K562 (cell line): ENCODE measurements at regions not wholly inside any gene's neighbourhood (a gene's known extent, or its start where the extent isn't known, plus 50 kb on each side); places are given as distances from the start of the nearest gene placed in this dataset.

Experiments used
- ATAC-seq: fragments of 200-7000 bp; cut with Tn5 transposase; 3 replicates; pipeline ENCODE4 v1.9.1; 2020; ENCODE audit warnings: moderate library complexity
- BruUV-seq: library from RNA; stranded (reverse); fragments of 400-500 nt; replicated peaks from 2 replicates; lab custom pipeline; 2021; lab: Mats Ljungman, UMichigan
- CTCF ChIA-PET: fragments of 300-600 bp; formaldehyde crosslinking; extraction: SDS; loops from one replicate; lab custom pipeline; 2021; ENCODE audit warnings: low intra/inter-chr PET ratio; lab: Yijun Ruan, JAX
- POLR2A ChIA-PET: fragments of 300-600, 350-650 bp; sonication (Branson Sonifier 250); formaldehyde crosslinking; extraction: SDS; loops from one replicate; lab custom pipeline; 2021; ENCODE audit warnings: antibody characterized with exemption, inconsistent platforms; lab: Yijun Ruan, JAX
- DNase-seq, 4 experiments: peaks; one replicate each; pipeline versions ENCODE4 v3.0.0 to v3.0.0-alpha.2; 2011 to 2018; ENCODE audit warnings: low spot score in 3 of 4, mixed read lengths in 3 of 4; ENCODE audit errors: extremely low read depth in 1 of 4
- FAIRE-seq: peaks from 2 replicates; lab custom pipeline; 2011; peaks lifted over from hg19 to GRCh38; lab: Jason Lieb, UNC
- H2AFZ ChIP-seq: 2 replicates; pipeline ENCODE4 v1.6.0; 2011; ENCODE audit warnings: low read depth, low read length, control low read depth, inconsistent platforms
- H3K27ac ChIP-seq: fragments of 200-600 bp; 3 replicates; pipeline ENCODE4 v1.8.0; 2011; ENCODE audit warnings: low read depth, mild to moderate bottlenecking, control low read depth, inconsistent platforms, low read length, moderate library complexity, mixed read lengths; ENCODE audit errors: extremely low read depth
- H3K27me3 ChIP-seq, 2 experiments: fragments of 300-600 bp in 1 of 2; 2 replicates in 1 of 2; 3 replicates in 1 of 2; pipeline versions ENCODE4 v1.6.0 to v1.8.0; 2011; ENCODE audit warnings: inconsistent platforms in 2 of 2, low read length in 2 of 2, mild to moderate bottlenecking in 1 of 2, mixed read lengths in 1 of 2, moderate library complexity in 1 of 2; ENCODE audit not compliant: control insufficient read depth in 2 of 2, insufficient read depth in 2 of 2
- H3K36me3 ChIP-seq: fragments of 300-600 bp; 3 replicates; pipeline ENCODE4 v1.8.0; 2011; ENCODE audit warnings: mild to moderate bottlenecking, low read length, inconsistent platforms; ENCODE audit not compliant: control insufficient read depth, insufficient read depth
- H3K4me1 ChIP-seq, 2 experiments: fragments of 200-600 bp in 1 of 2; replicated peaks in 1 of 2; 2 replicates in 1 of 2; 3 replicates in 1 of 2; pipeline versions ENCODE4 v1.5.1 to v1.8.0; 2011; ENCODE audit warnings: inconsistent platforms in 2 of 2, low read length in 2 of 2, mild to moderate bottlenecking in 1 of 2, mixed read lengths in 1 of 2, moderate library complexity in 1 of 2; ENCODE audit not compliant: control insufficient read depth in 2 of 2, insufficient read depth in 2 of 2
- H3K4me2 ChIP-seq: 2 replicates; pipeline ENCODE4 v1.6.1; 2011; ENCODE audit warnings: low read length, control low read depth, inconsistent platforms, mixed read lengths; ENCODE audit not compliant: insufficient read depth
- H3K4me3 ChIP-seq: fragments of 200-600 bp; sonication (generic), shearing (Covaris generic); 2 replicates; pipeline ENCODE4 v1.5.1; 2016; ENCODE audit warnings: control low read depth, inconsistent platforms
- H3K79me2 ChIP-seq: fragments of 200-600 bp; 3 replicates; pipeline ENCODE4 v1.8.0; 2011; ENCODE audit warnings: low read length, inconsistent platforms; ENCODE audit not compliant: control insufficient read depth, insufficient read depth
- H3K9ac ChIP-seq, 2 experiments: 2 replicates each; pipeline versions ENCODE4 v1.6.0 to v1.6.1; 2011; ENCODE audit warnings: low read depth in 2 of 2, low read length in 2 of 2, control low read depth in 1 of 2, inconsistent platforms in 1 of 2, mild to moderate bottlenecking in 1 of 2, mixed read lengths in 1 of 2; ENCODE audit not compliant: insufficient read depth in 1 of 2
- H3K9me1 ChIP-seq: one replicate; pipeline ENCODE4 v1.6.0; 2011; ENCODE audit warnings: inconsistent platforms, mild to moderate bottlenecking, low read length, moderate library complexity; ENCODE audit not compliant: control insufficient read depth, insufficient read depth
- H3K9me3 ChIP-seq: replicated peaks from 2 replicates; pipeline ENCODE4 v1.5.1; 2011; ENCODE audit warnings: low read depth, low read length, inconsistent platforms; ENCODE audit not compliant: control insufficient read depth, insufficient read depth
- H4K20me1 ChIP-seq: replicated peaks from 2 replicates; pipeline ENCODE4 v1.6.1; 2011; ENCODE audit warnings: low read length, inconsistent platforms, mixed read lengths; ENCODE audit not compliant: control insufficient read depth, insufficient read depth
- BRD4 ChIP-seq: fragments of 200-600 bp; sonication (generic); IDR thresholded peaks from 2 replicates; pipeline ENCODE4 v1.6.1; 2017; ENCODE audit warnings: inconsistent platforms
- CEBPG ChIP-seq, 3 experiments: fragments of 200-800 bp in 1 of 3; sonication (Bioruptor generic) in 1 of 3; sonication (generic) in 1 of 3; formaldehyde crosslinking in 1 of 3; IDR thresholded peaks in 2 of 3; conservative IDR thresholded peaks in 1 of 3; 2 replicates each; pipeline versions ENCODE4 v1.6.1 to v1.8.0; 2016 to 2022; ENCODE audit warnings: missing compliant biosample characterization in 2 of 3, missing genetic modification characterization in 2 of 3, mild to moderate bottlenecking in 1 of 3, missing genetic modification reagents in 1 of 3
- CSDE1 ChIP-seq, 2 experiments: fragments of 450-650 bp; IDR thresholded peaks; 2 replicates each; pipeline ENCODE4 v1.6.1; 2016; ENCODE audit warnings: mild to moderate bottlenecking in 1 of 2
- EP300 ChIP-seq: IDR thresholded peaks from 2 replicates; pipeline ENCODE4 v1.6.1; 2012; ENCODE audit warnings: low read length, improper control_type of control experiment
- GTF3C2 ChIP-seq: IDR thresholded peaks from 3 replicates; pipeline ENCODE4 v1.6.1; 2011; ENCODE audit warnings: borderline replicate concordance, mild to moderate bottlenecking, moderate library complexity; ENCODE audit not compliant: insufficient read length; ENCODE audit errors: extremely low read depth
- MCM5 ChIP-seq: fragments of 450-650 bp; IDR thresholded peaks from 2 replicates; pipeline ENCODE4 v1.6.1; 2016; ENCODE audit warnings: low read depth
- MCM7 ChIP-seq, 2 experiments: fragments of 450-650 bp; IDR thresholded peaks; 2 replicates each; pipeline ENCODE4 v1.6.1; 2016 to 2018
- RBM17 ChIP-seq: fragments of 200-400 bp; formaldehyde crosslinking; IDR thresholded peaks from 2 replicates; pipeline ENCODE4 v1.6.1; 2017; ENCODE audit warnings: low read depth, mild to moderate bottlenecking, low read length, borderline replicate concordance
- RERE ChIP-seq: sonication (generic); formaldehyde crosslinking; IDR thresholded peaks from 2 replicates; pipeline ENCODE4 v1.8.0; 2023; ENCODE audit warnings: missing genetic modification reagents, mild to moderate bottlenecking, borderline replicate concordance
- RHOXF2B ChIP-seq: fragments of 250-450 bp; sonication (Bioruptor Pico); conservative IDR thresholded peaks from 2 replicates; pipeline ENCODE4 v1.5.1; 2021
- SAFB ChIP-seq: fragments of 200-400 bp; formaldehyde crosslinking; IDR thresholded peaks from 2 replicates; pipeline ENCODE4 v1.6.1; 2017; ENCODE audit warnings: low read depth, low read length, borderline replicate concordance
- STAT6 ChIP-seq: sonication (generic); formaldehyde crosslinking; IDR thresholded peaks from 2 replicates; pipeline ENCODE4 v1.8.1; 2023; ENCODE audit warnings: mild to moderate bottlenecking, missing genetic modification reagents
- ZKSCAN1 ChIP-seq: fragments of 150-350 bp; IDR thresholded peaks from 2 replicates; pipeline ENCODE4 v1.6.1; 2016; ENCODE audit warnings: low read depth, low read length
- WGBS: fragments of 100-300 bp; shearing (Covaris generic); methylation state at CpG from one replicate; pipeline ENCODE4 v1.1.6; 2016; ENCODE audit warnings: low coverage, mixed read lengths; ENCODE audit not compliant: insufficient coverage; ENCODE audit errors: missing lambda C conversion rate; 5-methylcytosine and 5-hydroxymethylcytosine counted together
- in situ Hi-C: fragments of 300-500 bp; cut with MboI; formaldehyde crosslinking; loops from 4 replicates; pipeline ENCODE4 v1.15.0; 2018; ENCODE audit warnings: inconsistent platforms, mixed read lengths
- intact Hi-C: fragments of 100-400 bp; cut with micrococcal nuclease; formaldehyde crosslinking; loops from 2 replicates; pipeline ENCODE4 v1.14.2; 2022

GRCh38 chr2:51612387-51612786, 580.5 kb upstream of the NRXN1 start:
- H3K4me2 ChIP-seq: no peak overlapping the region
- H2AFZ ChIP-seq: no peak overlapping the region
- FAIRE-seq: no peak
- H3K9me1 ChIP-seq: no peaks in the 10 kb centered on the region
- no peaks in the 10 kb centered on the region for H3K36me3 ChIP-seq
- no peak for DNase-seq
- ChIA-PET POLR2A (no interaction called here), CTCF (no interaction called here)
- no peak overlapping the region for H3K4me3 ChIP-seq
- no TSS peak for BruUV-seq
- H3K27ac ChIP-seq: no peak overlapping the region
- H3K9me3 ChIP-seq: no peaks in the 10 kb centered on the region; the same call in 1 of the 2 replicates
- no peaks in the 10 kb centered on the region for H3K4me1 ChIP-seq
- intact Hi-C loops: no loop called here
- no peak for TF ChIP-seq RHOXF2B (CRISPR knock-in tag)
- no peak for TF ChIP-seq BRD4
- no peak for TF ChIP-seq MCM7 (IDR thresholded peaks at IDR 0.05)
- TF ChIP-seq ZKSCAN1: no peak
- no peak for TF ChIP-seq CEBPG (CRISPR knock-in tag; IDR thresholded peaks at IDR 0.05)
- TF ChIP-seq CEBPG (tag; conservative IDR thresholded peaks at IDR 0.05 in 1 of 2, IDR thresholded peaks at IDR 0.05 in 1 of 2): no peak
- TF ChIP-seq GTF3C2: no peak
- TF ChIP-seq SAFB: no peak
- TF ChIP-seq EP300: no peak
- no peak for TF ChIP-seq STAT6 (CRISPR knock-in tag)
- TF ChIP-seq RERE: no peak
- TF ChIP-seq MCM5: no peak
- TF ChIP-seq RBM17: no peak
- TF ChIP-seq CSDE1 (IDR thresholded peaks at IDR 0.05): no peak
- in situ Hi-C loops: no loop called here
- H3K79me2 ChIP-seq: no peaks in the 10 kb centered on the region
- no peak for ATAC-seq
- no peaks in the 10 kb centered on the region for H4K20me1 ChIP-seq
- H3K9ac ChIP-seq: no peak overlapping the region
- no peaks in the 10 kb centered on the region for H3K27me3 ChIP-seq
- 3% methylated on average over 3 of the region's 3 CpGs for WGBS
